ENCODE measurements at regions not wholly inside any gene's neighbourhood (a gene's known extent, or its start where the extent isn't known, plus 50 kb on each side); places are given as distances from the start of the nearest gene placed in this dataset.

DNA sequence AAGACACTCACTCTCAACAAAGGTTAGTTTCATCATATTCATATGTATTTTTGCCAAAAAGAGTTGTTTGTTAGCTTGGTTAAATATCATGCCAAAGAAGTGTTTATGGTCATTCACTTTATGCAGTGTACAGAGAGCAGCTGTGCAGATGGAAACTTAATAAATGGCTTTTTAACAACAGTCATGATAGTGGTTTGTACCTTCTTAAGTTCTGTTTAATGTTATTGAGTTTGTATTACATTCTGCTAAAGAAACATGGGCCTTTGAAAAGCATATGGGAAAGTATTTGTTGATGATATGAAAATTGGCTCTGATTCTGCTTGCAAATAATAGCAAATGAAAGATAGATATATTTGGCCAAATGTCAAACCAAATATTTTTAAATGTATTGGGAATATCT lies 607.3 kb downstream of the NCAM2 start:
- DNase-seq (ENCODE audit: extremely low spot score): no peak
- CTCF ChIA-PET: interaction anchor here (1.3 kb wide), 1 partner anchor 20 kb away, joined by 3 read pairs; no protein-coding TSS in a partner anchor
- TF ChIP-seq, protein P1, sequence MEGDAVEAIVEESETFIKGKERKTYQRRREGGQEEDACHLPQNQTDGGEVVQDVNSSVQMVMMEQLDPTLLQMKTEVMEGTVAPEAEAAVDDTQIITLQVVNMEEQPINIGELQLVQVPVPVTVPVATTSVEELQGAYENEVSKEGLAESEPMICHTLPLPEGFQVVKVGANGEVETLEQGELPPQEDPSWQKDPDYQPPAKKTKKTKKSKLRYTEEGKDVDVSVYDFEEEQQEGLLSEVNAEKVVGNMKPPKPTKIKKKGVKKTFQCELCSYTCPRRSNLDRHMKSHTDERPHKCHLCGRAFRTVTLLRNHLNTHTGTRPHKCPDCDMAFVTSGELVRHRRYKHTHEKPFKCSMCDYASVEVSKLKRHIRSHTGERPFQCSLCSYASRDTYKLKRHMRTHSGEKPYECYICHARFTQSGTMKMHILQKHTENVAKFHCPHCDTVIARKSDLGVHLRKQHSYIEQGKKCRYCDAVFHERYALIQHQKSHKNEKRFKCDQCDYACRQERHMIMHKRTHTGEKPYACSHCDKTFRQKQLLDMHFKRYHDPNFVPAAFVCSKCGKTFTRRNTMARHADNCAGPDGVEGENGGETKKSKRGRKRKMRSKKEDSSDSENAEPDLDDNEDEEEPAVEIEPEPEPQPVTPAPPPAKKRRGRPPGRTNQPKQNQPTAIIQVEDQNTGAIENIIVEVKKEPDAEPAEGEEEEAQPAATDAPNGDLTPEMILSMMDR (IDR thresholded peaks at IDR 0.05; ENCODE audit: control extremely low read depth, extremely low read depth, low read depth, missing control alignments): no peak
- POLR2A ChIA-PET: no interaction called here

DNA sequence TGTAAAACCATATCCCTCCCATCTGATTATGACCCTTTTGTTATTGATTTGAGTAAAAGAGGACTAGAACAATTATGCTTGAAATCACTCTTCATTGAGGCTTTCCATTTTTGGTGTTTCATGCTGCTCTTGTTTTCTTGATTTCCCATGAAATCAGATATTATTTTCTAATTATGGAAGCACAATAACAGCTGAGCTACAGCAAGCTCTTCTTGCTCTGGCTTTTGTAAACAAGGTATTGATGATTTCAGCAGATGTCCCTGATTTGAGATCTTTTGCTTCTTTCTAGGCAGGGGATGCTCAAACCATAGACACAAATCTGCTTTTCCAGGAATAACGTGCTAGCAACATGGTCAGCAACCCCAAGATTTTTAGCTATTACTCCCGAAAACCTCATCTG lies 607.8 kb downstream of the NCAM2 start:
- ChIA-PET CTCF (interaction anchor here (1.3 kb wide), 1 partner anchor 20 kb away, joined by 3 read pairs; no protein-coding TSS in a partner anchor), POLR2A (no interaction called here)
- TF ChIP-seq, protein P1 (IDR thresholded peaks at IDR 0.05; ENCODE audit: control extremely low read depth, extremely low read depth, low read depth, missing control alignments): no peak
- no peak for DNase-seq (ENCODE audit: extremely low spot score)

DNA sequence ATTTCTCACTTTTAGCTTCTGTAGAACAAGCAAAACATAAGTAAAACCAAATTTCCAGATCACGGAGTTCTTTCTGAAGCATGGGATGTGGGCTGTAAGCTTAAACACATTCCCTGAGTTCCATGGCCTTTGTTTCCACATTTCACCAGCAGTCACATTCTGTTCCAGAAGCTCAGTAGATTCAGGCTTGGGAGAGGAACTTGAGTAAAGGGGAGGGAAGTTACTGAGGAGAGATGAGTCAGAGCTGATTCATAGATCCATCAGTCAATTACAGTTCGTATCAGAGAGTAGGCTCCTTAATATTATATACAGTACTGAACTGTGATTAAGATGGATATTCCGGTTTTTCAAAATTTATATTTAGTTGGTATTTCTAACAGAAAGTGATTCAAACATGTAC lies 614.3 kb downstream of the NCAM2 start:
- TF ChIP-seq, protein P1 (IDR thresholded peaks at IDR 0.05; ENCODE audit: control extremely low read depth, extremely low read depth, low read depth, missing control alignments): no peak
- no peak for DNase-seq (ENCODE audit: extremely low spot score)
- CTCF ChIA-PET: no interaction called here
- POLR2A ChIA-PET: no interaction called here

DNA sequence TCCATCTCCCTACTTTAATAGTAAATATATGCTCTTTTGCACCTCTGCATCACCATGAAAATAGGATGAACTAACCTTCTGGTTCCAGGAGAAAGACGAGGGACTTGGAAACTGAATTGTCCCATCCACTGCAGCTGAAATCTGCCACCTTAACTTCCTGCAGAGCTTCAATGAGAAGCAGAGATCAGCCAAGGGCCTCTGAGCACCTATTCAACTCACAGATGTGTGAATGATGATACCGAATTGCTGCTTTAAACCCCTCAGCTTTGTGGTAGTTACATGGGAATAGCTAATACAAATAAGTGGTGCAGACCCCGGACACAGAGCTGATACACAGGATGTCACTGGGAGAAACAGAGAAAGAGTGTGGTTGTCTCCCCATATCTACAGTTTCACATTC lies 616.8 kb downstream of the NCAM2 start:
- ChIA-PET POLR2A (no interaction called here), CTCF (no interaction called here)
- DNase-seq (ENCODE audit: extremely low spot score): no peak
- TF ChIP-seq, protein P1 (IDR thresholded peaks at IDR 0.05; ENCODE audit: control extremely low read depth, extremely low read depth, low read depth, missing control alignments): no peak

DNA sequence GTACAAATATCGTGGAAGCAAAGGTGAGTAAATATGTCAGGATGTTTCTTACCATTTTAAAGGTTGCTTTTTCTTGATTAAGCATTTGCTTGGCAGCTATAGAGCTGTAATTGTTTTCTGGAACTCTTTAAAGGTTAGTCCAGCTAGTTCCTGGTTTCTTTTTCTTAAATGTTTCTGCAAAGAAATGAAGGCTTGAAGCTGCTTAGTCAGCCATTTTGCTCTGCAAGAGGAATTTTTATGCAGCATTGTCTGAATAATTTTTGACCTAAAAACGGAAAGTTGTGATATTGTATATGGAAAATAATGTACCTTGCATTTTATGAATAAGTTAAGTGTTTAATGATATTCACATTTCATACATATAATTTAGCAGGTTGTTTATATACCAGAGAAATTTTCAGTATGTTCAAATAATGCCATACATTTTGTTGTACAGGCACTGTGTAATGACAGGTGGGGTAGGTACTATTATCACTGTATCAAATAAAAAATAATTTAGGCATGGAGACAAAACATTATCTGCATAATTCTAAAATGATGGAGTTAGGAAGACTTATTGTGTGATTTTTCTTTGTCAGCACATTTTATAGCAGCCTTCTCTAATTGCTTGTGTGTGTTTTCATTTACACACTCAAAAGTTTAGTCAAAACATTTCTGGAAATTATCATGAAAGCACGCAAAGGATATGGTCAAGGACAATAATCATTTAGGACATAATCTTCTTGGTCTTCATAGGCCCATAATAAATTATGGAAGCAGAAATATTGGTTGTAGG lies 624.4 kb downstream of the NCAM2 start:
- DNase-seq (ENCODE audit: extremely low spot score): no peak
- CTCF ChIA-PET: no interaction called here
- POLR2A ChIA-PET: no interaction called here
- TF ChIP-seq, protein P1 (IDR thresholded peaks at IDR 0.05; ENCODE audit: control extremely low read depth, extremely low read depth, low read depth, missing control alignments): no peak

DNA sequence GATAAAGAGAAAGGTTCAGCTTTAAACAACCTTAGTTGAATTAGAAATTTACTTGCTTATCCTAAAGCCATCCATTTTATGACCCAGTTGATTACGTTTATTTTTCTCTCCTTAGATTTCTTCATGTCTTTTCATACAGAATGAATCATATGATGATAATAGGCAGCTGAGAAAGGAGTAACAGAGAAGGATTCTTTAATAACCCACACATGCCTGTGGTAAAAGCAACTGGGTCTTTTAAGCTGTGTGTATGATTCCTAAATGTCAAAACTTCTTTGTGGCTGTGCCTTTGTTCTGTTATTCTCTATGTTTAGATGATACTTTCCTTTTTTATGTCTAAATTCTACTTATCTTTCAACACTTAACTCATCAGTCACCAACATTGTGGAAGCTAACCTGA lies 626.5 kb downstream of the NCAM2 start:
- no peak for DNase-seq (ENCODE audit: extremely low spot score)
- ChIA-PET POLR2A (no interaction called here), CTCF (no interaction called here)

More for the DNA sequence above, 626.5 kb downstream of the NCAM2 start:
- TF ChIP-seq, protein P1 (IDR thresholded peaks at IDR 0.05; ENCODE audit: control extremely low read depth, extremely low read depth, low read depth, missing control alignments): no peak
